NOMO-1 (cell line): ENCODE measurements at regions not wholly inside any gene's neighbourhood (a gene's known extent, or its start where the extent isn't known, plus 50 kb on each side); places are given as distances from the start of the nearest gene placed in this dataset.
"Not testable (repeated sequence)": the region's sequence is repeated elsewhere in the genome, so short reads cannot be mapped to it uniquely, and the experiment has no call there.

ENCODE experiments used
- DNase-seq, 2 experiments: peaks; one replicate each; lab custom pipeline; 2025; ENCODE audit not compliant: unreplicated experiment in 2 of 2; lab: John Stamatoyannopoulos, UW

- DNase-seq, result peak; percentile 79 to 92
Observed at GRCh38 chr3:84175449-84175848, 783.3 kb upstream of the CADM2 start.

GRCh38 chr3:84184937-84185336, 773.9 kb upstream of the CADM2 start:
- no peak for DNase-seq

- no peak for DNase-seq
Observed at GRCh38 chr3:84194029-84194428, 764.8 kb upstream of the CADM2 start.

DNA sequence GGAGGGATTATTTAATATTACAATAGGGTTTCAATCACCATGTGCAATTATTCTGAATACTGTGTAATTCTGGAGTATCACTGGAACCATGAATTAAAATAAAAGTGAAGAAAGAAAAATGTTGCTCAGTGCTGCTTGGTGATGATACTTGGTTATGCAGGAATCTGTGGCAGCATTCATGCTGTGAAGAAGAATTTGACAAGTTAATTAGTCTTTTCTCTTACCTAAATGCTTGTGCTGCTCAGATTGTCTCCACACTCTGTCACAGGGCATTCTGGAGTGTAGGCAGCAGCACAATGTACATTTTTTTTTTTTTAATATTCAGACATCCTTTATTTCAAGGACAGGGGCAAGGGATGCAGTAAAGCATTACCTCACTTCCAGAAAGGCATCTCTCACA, 749.3 kb upstream of the CADM2 start:
- no peak for DNase-seq

DNA sequence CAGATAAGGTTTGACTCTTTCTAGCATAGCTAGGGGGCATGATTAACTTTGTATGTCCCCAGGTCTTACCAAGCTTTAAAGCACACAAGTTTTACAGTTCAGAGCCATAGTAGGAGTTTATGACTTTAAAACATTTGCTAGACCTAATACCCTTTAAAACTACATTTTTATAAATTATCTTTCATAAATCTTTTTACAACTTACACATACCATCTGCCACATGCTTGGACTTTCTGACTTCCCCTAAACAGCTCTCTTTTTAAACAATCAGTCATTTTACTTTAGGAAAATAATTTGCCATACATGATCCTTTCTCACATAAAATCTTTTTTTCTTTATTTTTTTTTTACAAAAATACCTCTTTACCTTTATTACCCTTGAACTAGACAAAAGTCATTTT, 735.3 kb upstream of the CADM2 start:
- DNase-seq, result no peak

- DNase-seq, result no peak
Observed at GRCh38 chr3:84224262-84224661, 734.5 kb upstream of the CADM2 start.

DNA sequence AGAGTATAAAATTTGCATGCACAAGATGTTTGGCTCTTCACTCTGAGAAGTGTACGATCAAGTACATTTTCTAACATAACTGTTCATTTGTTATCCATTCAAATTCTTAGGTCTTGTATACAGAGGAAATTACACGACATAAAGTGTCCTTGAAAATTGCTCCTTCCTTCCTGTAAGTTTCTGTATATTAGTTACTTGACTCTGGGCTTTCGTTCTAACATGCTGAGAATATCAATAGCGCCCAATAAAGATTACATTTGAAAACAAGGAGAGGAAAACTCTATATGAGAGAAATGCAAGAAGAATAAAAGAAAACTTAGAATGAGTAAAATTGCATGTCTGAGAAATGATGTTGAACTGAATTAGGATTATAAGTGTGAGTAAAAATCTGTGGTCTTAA, 722.5 kb upstream of the CADM2 start:
- DNase-seq, result no peak

- DNase-seq, result no peak
Observed at GRCh38 chr3:84245789-84246188, 713.0 kb upstream of the CADM2 start.

DNA sequence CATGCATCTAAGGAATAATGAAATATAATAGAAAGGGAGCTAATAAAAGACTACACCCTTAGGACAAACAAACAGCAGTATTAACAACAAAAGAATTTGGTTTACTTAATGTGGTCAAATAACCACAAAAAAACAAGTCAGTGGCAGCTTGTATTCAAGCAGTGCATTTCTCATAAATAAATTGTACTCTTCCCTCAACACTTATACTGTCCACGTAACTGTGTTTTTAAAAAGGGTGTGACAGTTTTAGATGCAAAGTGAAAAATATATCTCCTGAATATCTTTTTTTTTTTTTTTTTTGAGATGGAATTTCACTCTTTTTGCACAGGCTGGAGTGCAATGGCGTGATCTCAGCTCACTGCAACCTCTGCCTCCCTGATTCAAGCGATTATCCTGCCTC, 698.2 kb upstream of the CADM2 start:
- DNase-seq, result no peak

- no peak for DNase-seq
Observed at GRCh38 chr3:84265768-84266167, 693.0 kb upstream of the CADM2 start.

DNA sequence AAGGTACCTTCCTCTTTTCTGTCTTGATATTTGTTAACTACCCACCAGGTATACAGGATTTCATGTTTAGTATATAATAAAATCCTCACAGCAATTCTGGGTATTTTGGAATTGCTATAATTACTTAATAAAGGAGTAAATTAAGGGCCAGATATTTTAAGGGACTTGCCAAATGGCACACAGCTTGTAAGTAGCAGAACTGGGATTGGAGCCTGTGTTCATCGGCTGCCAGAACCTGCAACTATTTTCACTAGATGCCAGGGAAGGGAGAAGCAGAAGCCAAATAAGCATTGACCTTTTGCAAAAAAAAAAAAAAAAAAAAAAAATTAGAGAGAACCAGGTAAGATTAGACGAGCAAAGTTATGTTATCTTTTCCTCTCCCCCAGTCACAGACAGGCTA, 683.3 kb upstream of the CADM2 start:
- no peak for DNase-seq

- DNase-seq, result no peak
Observed at GRCh38 chr3:84277562-84278224, 681.1 kb upstream of the CADM2 start.

- no peak for DNase-seq
Observed at GRCh38 chr3:84292128-84292527, 666.7 kb upstream of the CADM2 start.

- no peak for DNase-seq
Observed at GRCh38 chr3:84299329-84299728, 659.5 kb upstream of the CADM2 start.

- DNase-seq, result no peak
Observed at GRCh38 chr3:84304214-84304613, 654.6 kb upstream of the CADM2 start.

DNA sequence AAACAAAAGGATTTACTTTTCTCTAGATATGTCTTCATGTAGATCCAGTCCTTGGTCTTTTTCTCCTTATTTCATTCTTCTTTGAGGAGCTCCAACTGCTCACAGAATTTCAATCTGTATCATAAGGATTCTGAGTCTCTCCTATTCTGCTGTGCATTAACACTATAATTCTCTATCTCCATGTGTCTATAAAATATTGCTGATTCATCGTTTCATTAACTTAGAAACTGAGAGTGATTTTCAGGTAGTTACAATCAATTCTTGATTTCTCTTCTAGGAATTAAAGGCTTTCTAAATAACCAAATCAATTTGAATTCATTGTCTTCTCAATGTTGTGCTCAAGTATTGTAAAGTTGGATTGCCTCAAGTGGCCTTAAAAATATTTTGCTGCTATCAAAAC, 651.5 kb upstream of the CADM2 start:
- no peak for DNase-seq

DNA sequence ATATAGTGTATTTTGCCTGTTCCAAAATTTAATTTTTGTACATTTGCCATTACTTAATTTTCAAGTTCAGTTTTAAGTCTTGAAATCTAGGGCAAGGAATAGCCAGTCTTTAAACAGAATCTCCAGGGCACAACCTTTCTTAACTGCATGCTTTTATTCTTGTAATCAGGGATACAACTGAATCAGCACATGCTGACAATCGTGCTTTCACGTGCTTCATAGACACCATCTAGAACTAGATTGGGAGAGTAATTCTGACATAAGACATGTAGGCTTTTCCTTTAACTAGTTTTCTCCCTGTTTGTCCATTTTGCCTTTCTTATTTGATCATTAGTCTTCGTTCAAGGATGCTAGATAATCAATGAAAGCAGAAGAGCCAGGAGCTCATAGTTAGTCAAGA, 650.4 kb upstream of the CADM2 start:
- DNase-seq, result no peak

- no peak for DNase-seq
Observed at GRCh38 chr3:84318273-84318809, 640.4 kb upstream of the CADM2 start.

DNA sequence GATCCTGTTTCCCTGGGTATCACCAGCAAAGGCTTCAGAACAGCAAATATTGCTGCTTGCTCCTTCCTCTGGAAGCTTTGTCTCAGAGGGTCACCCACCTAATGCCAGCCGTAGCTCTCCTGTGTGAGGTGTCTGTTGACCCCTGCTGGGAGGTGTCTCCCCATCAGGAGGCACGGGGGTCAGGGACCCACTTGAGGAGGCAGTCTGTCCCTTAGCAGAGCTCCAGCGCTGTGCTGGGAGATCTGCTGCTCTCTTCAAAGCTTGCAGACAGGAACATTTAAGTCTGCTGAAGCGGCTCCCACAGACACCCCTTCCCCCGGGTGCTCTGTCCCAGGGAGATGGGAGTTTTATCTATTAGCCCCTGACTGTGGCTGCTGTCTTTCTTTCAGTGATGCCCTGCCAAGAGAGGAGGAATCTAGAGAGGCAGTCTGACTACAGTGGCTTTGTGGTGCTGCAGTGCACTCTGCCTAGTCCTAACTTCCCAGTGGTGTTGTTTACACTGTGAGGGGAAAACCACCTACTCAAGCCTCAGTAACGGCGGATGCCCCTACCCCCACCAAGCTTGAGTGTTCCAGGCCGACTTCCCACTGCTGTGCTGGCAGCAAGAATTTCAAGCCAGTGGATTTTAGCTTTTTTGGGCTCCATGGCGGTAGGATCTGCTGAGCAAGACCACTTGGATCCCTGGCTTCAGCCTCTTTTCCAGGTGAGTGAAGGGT, 593.1 kb upstream of the CADM2 start:
- not testable (repeated sequence) for DNase-seq
